ENCODE measurements at regions not wholly inside any gene's neighbourhood (a gene's known extent, or its start where the extent isn't known, plus 50 kb on each side); places are given as distances from the start of the nearest gene placed in this dataset.

- Histone ChIP-seq H4K20me1 (ENCODE audit: control insufficient read depth, insufficient read depth, low read depth, low read length) (no peaks in the 10 kb centered on the region), H3K9me3 (ENCODE audit: control insufficient read depth, insufficient read depth, low read length) (no peaks in the 10 kb centered on the region), H3K79me2 (ENCODE audit: control insufficient read depth, low read length) (no peaks in the 10 kb centered on the region), H3K27ac (ENCODE audit: low read depth, low read length) (no peak overlapping the region), H3K4me2 (ENCODE audit: low read length) (no peak overlapping the region), H3K4me3 (ENCODE audit: low read length) (no peak overlapping the region), H3K9me2 (replicated peaks; ENCODE audit: control insufficient read depth, low read length) (no peaks in the 10 kb centered on the region), H3F3A (ENCODE audit: control insufficient read depth, insufficient read depth) (no peaks in the 10 kb centered on the region), H3K4me1 (ENCODE audit: control insufficient read depth, low read length) (no peaks in the 10 kb centered on the region), H3K27me3 (ENCODE audit: control insufficient read depth, low read length) (no peaks in the 10 kb centered on the region), H3K36me3 (ENCODE audit: control insufficient read depth, low read length) (no peaks in the 10 kb centered on the region)
- TF ChIP-seq, protein P1, sequence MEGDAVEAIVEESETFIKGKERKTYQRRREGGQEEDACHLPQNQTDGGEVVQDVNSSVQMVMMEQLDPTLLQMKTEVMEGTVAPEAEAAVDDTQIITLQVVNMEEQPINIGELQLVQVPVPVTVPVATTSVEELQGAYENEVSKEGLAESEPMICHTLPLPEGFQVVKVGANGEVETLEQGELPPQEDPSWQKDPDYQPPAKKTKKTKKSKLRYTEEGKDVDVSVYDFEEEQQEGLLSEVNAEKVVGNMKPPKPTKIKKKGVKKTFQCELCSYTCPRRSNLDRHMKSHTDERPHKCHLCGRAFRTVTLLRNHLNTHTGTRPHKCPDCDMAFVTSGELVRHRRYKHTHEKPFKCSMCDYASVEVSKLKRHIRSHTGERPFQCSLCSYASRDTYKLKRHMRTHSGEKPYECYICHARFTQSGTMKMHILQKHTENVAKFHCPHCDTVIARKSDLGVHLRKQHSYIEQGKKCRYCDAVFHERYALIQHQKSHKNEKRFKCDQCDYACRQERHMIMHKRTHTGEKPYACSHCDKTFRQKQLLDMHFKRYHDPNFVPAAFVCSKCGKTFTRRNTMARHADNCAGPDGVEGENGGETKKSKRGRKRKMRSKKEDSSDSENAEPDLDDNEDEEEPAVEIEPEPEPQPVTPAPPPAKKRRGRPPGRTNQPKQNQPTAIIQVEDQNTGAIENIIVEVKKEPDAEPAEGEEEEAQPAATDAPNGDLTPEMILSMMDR (IDR thresholded peaks at IDR 0.05; ENCODE audit: low read depth, low read length, poor library complexity, severe bottlenecking), result no peak
- no peak for TF ChIP-seq EZH2phosphoT487 (IDR thresholded peaks at IDR 0.05; ENCODE audit: borderline replicate concordance, low read length)
Observed at GRCh38 chr2:75954761-75955160, 244.0 kb upstream of the GCFC2 start.

- no peak overlapping the region for H3K27ac ChIP-seq (ENCODE audit: low read depth, low read length)
- TF ChIP-seq, protein P1 (IDR thresholded peaks at IDR 0.05; ENCODE audit: low read depth, low read length, poor library complexity, severe bottlenecking), result no peak
- TF ChIP-seq EZH2phosphoT487 (IDR thresholded peaks at IDR 0.05; ENCODE audit: borderline replicate concordance, low read length), result no peak
- no peaks in the 10 kb centered on the region for H3F3A ChIP-seq (ENCODE audit: control insufficient read depth, insufficient read depth)
- H3K4me1 ChIP-seq (ENCODE audit: control insufficient read depth, low read length), result no peaks in the 10 kb centered on the region
- H3K36me3 ChIP-seq (ENCODE audit: control insufficient read depth, low read length), result no peaks in the 10 kb centered on the region
- H3K79me2 ChIP-seq (ENCODE audit: control insufficient read depth, low read length), result no peaks in the 10 kb centered on the region
- no peaks in the 10 kb centered on the region for H3K9me2 ChIP-seq (replicated peaks; ENCODE audit: control insufficient read depth, low read length)
- H4K20me1 ChIP-seq (ENCODE audit: control insufficient read depth, insufficient read depth, low read depth, low read length), result no peaks in the 10 kb centered on the region
- H3K4me3 ChIP-seq (ENCODE audit: low read length), result no peak overlapping the region
- H3K27me3 ChIP-seq (ENCODE audit: control insufficient read depth, low read length), result no peaks in the 10 kb centered on the region
- H3K9me3 ChIP-seq (ENCODE audit: control insufficient read depth, insufficient read depth, low read length), result no peaks in the 10 kb centered on the region
- H3K4me2 ChIP-seq (ENCODE audit: low read length), result no peak overlapping the region
Observed at GRCh38 chr2:75952173-75952572, 241.5 kb upstream of the GCFC2 start.

GRCh38 chr2:75949385-75950030, 238.8 kb upstream of the GCFC2 start:
- Histone ChIP-seq H3K4me1 (ENCODE audit: control insufficient read depth, low read length) (no peaks in the 10 kb centered on the region), H3F3A (ENCODE audit: control insufficient read depth, insufficient read depth) (no peaks in the 10 kb centered on the region), H3K79me2 (ENCODE audit: control insufficient read depth, low read length) (no peaks in the 10 kb centered on the region), H3K27me3 (ENCODE audit: control insufficient read depth, low read length) (no peaks in the 10 kb centered on the region), H3K36me3 (ENCODE audit: control insufficient read depth, low read length) (no peaks in the 10 kb centered on the region), H3K4me3 (ENCODE audit: low read length) (no peak overlapping the region), H3K27ac (ENCODE audit: low read depth, low read length) (no peak overlapping the region), H3K9me2 (replicated peaks; ENCODE audit: control insufficient read depth, low read length) (no peaks in the 10 kb centered on the region), H3K4me2 (ENCODE audit: low read length) (no peak overlapping the region), H4K20me1 (ENCODE audit: control insufficient read depth, insufficient read depth, low read depth, low read length) (no peaks in the 10 kb centered on the region), H3K9me3 (ENCODE audit: control insufficient read depth, insufficient read depth, low read length) (no peaks in the 10 kb centered on the region)
- no peak for TF ChIP-seq EZH2phosphoT487 (IDR thresholded peaks at IDR 0.05; ENCODE audit: borderline replicate concordance, low read length)
- TF ChIP-seq, protein P1 (IDR thresholded peaks at IDR 0.05; ENCODE audit: low read depth, low read length, poor library complexity, severe bottlenecking), result no peak
